NCI-H128 (cell line): ENCODE measurements at regions not wholly inside any gene's neighbourhood (a gene's known extent, or its start where the extent isn't known, plus 50 kb on each side); places are given as distances from the start of the nearest gene placed in this dataset.
"Not testable (repeated sequence)": the region's sequence is repeated elsewhere in the genome, so short reads cannot be mapped to it uniquely, and the experiment has no call there.

Source experiments
- DNase-seq: peaks from one replicate; lab custom pipeline; 2025; ENCODE audit not compliant: unreplicated experiment; lab: John Stamatoyannopoulos, UW

DNA sequence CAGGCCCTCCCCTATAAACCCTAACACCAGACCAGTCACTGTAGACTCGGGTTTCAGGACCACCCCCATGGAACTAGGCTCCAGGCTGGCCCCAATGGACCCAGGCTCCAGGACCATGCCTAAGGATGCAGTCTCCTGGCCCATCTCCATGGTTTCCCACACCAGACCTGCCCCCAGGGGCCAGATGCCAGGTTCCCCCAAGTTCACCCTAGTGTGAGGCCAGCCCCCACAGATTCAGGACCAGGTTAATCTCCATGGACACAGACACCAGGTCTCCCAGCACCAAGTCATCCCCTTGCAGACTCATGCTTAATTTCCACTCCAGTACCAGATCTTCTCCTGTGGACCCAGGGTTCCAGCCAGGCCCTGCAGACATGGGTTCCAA lies 103.8 kb upstream of the LANCL2 start:
- DNase-seq, result no peak

DNA sequence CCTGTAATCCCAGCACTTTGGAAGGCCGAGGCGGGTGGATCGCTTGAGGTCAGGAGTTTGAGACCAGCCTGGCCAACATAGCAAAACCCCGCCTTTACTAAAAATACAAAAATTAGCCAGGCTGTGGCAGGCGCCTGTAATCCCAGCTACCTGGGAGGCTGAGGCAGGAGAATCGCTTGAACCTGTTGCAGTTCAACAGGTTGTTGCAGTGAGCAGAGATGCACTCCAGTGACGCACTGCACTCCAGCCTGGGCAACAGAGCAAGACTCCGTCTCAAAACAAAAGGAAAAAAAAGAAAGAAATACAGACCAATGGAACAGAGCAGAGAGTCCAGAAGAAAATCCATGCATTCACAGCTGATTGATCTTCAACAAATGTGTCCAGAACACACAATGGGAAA lies 99.8 kb upstream of the LANCL2 start:
- DNase-seq, result not testable (repeated sequence)

DNA sequence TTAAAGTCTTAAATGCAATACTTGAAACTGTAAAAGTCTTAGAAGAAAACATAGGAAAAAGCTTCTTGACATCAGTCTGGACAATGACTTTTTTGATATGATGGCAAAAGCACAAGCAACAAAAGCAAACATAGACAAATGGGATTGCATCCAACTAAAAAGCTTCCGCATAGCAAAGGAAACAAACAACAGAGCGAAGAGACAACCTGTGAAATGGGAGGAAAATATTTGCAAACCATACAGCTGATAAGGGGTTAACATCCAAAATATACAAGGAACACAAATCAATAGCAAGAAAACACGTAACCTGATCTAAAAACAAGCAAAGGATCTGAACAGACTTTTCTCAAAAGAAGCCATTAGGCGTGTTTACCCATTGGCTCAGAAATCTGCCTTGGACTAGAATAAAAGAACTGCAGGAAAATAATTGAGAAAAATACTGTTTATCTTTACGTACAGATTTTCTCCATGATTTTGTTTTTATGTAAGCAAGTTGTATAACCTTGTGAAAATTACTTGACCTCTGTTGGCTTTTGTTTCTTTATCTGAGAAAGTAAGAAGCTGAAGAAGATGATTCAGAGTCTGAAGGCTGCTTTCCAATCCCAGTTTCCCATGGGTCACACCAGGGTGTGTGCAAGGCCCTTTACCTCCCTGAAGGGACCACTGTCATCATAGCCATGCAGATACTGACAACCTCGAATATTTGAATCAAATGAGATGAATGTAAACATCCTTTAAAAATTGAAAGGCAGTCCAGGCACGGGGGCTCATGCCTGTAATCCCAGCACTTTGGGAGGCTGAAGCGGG lies 99.1 kb upstream of the LANCL2 start:
- no peak for DNase-seq

DNA sequence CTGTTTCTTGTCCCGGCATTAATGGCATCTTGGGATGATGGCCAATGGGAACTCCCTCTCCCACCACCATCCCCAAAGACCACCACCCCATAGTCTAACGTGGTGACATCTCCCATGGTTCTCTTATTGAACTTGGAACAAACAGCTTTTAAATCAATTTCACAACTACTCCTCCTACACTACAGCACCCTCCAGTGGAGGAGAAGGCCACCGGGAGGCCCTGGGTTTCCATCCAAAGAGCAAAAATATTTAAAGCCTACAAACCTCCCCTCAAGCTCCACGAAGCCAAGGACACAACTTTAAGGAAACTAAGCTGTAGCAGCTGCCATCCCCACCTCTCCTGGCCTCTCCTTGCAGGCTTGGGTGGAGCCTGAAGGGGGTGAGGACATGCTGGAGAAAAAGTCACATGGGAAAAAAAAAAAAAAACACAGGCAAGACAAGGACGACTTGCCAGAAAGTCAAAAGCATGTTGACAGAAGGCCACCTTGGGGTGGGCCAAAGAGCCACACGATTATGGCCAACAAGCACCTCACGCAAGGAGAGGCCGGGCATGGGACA lies 94.0 kb upstream of the LANCL2 start:
- DNase-seq, result no peak

GRCh38 chr7:55271661-55272060 lies 93.5 kb upstream of the LANCL2 start:
- DNase-seq, result no peak

GRCh38 chr7:55272328-55272727 lies 92.8 kb upstream of the LANCL2 start:
- DNase-seq, result no peak

DNA sequence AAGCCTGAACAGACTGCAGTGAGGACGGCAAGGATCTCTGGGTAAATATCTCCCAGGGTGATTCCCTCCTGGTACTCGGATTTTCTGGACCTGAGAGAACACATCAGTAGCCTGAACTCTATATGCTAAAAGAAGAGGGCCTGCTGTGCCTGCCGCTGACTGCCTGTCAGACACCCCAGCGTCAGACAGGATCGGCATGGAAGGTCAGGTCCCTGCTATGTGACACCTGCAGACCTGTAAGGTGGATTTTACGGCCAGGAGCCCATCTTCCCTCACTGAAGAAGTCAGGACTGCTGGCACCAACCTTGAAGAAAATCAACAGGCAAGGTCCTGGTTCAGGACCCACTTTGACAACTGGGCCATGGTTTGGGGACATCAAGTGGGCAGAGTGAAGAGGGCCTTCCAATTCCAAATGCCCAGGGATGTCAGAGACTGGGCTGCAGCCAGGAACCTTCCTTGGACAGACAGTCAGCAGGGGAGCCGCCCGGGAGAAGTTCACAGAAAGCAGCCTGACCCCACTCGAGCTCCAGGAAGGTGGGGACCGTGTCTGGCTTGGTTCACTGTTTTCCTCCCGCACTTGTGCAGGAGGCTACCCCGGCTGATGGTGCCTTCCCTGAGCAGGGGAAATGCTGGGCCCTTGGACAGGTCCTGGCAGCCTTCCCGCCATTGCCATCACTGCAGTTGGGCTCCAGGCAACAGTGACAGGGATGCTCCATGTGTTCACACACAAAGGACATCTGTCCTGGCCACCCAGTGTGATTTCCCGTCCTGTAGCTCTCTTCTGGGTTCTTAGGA lies 91.8 kb upstream of the LANCL2 start:
- DNase-seq, result no peak

GRCh38 chr7:55274156-55274555 lies 91.0 kb upstream of the LANCL2 start:
- no peak for DNase-seq

GRCh38 chr7:55275291-55276200 lies 89.6 kb upstream of the LANCL2 start:
- no peak for DNase-seq

- no peak for DNase-seq
Observed at GRCh38 chr7:55276572-55277295, 88.4 kb upstream of the LANCL2 start.

DNA sequence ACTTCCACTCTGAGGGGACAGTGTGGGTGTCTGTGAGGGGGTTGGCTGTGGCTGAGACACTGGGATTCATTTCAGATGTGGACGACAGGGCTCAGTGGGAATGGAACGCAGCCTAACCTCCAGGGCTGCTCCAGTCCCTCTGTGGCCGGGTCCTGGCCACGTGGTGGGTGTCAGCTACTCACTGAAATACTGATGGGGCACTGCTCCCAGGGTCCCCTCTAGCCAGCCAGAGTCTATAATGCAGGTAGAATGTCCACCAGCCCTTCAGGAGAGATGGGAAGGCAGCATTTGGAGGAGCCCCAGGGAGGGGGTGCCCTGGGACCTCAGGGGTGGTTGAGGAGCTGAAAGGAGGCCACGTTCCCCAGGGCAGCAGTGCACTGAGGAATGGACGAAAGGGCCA lies 87.2 kb upstream of the LANCL2 start:
- DNase-seq, result no peak

DNA sequence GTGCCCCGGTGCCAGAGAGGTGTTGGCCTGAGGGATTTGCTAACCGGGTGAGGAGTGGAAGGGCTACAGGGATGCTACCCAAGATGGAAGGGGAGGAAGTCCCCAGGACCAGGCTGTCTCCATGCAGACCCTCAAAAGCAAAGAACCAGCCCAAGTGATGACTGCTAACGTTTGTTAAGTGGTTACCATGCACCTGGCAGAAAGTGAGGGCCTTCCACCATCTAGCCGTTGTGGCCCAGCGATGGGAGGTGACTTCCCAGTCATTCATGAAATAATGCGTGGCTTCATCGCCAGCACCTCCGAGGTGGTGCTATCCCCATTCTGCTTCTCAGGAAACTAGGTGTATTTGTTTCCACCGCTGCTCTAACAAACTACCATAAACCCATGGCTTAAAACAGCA lies 86.8 kb upstream of the LANCL2 start:
- DNase-seq, result no peak

DNA sequence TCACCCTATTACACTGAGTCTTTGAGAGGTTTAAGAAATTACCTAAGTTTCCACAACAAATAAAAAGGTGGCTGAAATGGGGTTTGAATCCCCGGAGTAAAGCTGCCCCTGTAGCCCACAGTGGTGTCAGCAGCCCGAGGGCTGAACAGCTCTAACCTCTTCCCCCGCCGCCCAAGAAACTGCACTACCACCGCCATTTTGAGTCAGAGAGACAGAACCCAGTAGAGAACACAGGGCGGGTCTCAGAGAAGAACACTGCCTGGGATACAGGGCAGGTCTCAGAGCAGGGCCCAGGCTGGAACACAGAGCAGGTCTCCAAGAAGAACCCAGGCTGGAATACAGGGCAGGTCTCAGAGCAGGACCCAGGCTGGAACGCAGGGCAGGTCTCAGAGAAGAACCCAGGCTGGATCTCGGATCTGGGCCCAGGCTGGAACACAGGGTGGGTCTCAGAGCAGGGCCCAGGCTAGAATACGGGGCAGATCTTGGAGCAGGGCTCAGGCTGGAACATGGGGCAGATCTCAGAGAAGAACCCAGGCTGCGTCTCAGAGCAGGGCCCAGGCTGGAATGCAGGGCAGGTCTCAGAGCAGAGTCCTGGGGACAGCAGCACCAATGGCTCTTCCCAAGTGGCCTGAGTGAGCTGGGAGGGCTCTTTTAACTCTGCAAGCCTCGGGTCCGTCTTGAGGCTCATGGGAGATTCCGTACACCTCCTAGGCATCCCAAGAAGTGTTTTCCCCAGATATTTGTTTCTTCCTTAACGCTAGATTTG lies 85.9 kb upstream of the LANCL2 start:
- DNase-seq, result no peak

GRCh38 chr7:55280031-55280454 lies 85.1 kb upstream of the LANCL2 start:
- peak; percentile 46 for DNase-seq

GRCh38 chr7:55285665-55286064 lies 79.5 kb upstream of the LANCL2 start:
- no peak for DNase-seq

DNA sequence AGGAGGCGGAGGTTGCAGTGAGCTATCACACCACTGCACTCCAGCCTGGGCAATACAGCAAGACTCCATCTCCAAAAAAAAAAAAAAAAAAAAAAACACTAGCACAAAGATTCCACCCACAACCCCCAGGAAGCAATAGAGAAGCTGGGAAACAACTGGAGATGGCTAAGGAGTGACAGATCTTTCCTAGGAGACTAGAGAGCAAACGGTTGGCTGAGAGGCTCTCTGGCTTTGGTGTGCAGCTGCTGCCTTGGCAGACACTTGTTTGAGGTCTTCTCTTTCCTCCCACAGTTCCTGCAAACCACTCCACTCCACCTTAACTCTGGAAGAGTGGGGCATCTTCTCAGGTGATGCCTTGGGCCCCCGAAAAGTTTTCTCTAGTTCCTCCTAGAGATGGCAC lies 78.5 kb upstream of the LANCL2 start:
- DNase-seq, result no peak

DNA sequence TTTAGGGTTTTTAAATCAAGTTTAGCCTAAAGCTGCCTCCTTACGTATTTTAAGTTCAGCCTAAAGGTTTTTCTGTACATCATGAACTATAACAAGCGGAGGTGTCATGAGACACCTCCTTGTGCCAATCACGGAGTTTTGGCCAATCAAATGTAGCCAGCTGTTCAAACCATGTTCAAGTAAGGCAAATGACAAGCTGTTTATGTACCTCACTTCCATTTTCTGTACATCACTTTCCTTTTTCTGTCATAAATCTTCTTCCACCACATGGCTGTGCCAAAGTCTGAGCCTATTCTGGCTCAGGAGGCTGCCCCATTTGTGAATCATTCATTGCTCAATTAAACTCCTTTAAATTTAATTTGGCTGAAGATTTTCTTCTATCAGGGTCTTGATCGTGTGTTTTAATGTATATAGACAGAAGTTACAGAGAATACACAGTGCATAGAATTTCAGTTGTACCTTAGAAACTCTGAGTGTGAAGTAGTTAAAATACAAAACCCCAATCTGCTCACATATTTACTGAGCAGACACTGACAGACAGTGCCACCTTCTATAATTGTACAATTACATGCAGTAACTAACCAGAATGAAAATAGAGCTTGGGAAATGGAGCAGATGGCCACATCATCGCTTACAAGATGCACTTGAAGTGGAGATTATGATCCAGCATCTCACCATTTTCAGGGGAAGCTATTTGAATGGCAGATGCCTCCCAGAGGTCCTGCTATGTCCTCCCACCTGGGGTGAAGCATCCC lies 76.9 kb upstream of the LANCL2 start:
- DNase-seq, result no peak

- DNase-seq, result no peak
Observed at GRCh38 chr7:55296070-55296469, 69.1 kb upstream of the LANCL2 start.
